GM19324 (cell line): ENCODE measurements at regions not wholly inside any gene's neighbourhood (a gene's known extent, or its start where the extent isn't known, plus 50 kb on each side); places are given as distances from the start of the nearest gene placed in this dataset.

ENCODE experiments used
- ATAC-seq: cut with Tn5 transposase; IDR thresholded peaks from one replicate; pipeline ENCODE4 v1.9.1; 2021; ENCODE audit warnings: mild to moderate bottlenecking, moderate library complexity; ENCODE audit not compliant: unreplicated experiment, low FRiP score

DNA sequence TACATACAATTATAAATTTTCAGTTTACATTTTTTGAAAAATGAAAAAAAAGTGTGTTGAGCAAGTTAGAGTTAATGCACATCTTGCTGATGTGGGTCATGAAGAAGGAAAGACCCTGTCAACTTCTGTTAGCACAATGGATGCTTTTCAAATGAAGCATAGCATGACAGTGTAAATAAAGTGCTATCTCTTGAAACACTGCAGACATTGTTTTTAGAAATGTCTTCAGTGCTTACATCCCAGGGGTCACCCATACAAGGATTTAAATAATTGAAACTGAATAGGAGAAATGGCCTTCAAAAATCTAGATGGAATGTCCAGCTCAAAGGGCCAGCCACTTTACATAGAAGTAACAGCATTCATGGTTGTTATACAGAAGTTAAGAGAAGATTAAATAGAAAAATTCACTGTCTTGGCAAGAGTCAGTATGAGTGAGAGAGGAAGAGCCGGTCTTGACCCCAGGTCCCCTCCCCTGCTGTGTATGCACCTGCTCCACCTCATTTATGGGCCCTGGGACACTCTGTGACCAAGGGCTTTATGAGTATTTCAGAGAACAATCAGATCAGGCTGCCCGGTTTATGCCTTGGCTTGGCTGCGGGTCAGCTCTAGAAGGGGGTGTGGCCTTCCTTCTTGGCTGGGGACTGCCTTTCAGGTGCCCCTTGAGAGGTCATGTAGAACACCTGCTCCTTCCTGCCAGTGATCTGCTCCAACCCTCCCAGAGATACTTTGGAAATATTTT is 237.7 kb upstream of the TMEM72 start:
- ATAC-seq: no peak

GRCh38 chr10:44674536-44675386 is 236.4 kb upstream of the TMEM72 start:
- ATAC-seq: no peak

GRCh38 chr10:44675387-44675874 is 235.7 kb upstream of the TMEM72 start:
- ATAC-seq: no peak

GRCh38 chr10:44680764-44681163 is 230.4 kb upstream of the TMEM72 start:
- ATAC-seq: no peak

GRCh38 chr10:44682507-44682906 is 228.6 kb upstream of the TMEM72 start:
- no peak for ATAC-seq

- ATAC-seq: no peak
Observed at GRCh38 chr10:44684661-44685060, 226.5 kb upstream of the TMEM72 start.

GRCh38 chr10:44685220-44685619 is 225.9 kb upstream of the TMEM72 start:
- ATAC-seq: no peak

GRCh38 chr10:44685747-44686146 is 225.4 kb upstream of the TMEM72 start:
- no peak for ATAC-seq

GRCh38 chr10:44689368-44689767 is 221.8 kb upstream of the TMEM72 start:
- ATAC-seq: no peak

GRCh38 chr10:44696496-44696895 is 214.6 kb upstream of the TMEM72 start:
- no peak for ATAC-seq

DNA sequence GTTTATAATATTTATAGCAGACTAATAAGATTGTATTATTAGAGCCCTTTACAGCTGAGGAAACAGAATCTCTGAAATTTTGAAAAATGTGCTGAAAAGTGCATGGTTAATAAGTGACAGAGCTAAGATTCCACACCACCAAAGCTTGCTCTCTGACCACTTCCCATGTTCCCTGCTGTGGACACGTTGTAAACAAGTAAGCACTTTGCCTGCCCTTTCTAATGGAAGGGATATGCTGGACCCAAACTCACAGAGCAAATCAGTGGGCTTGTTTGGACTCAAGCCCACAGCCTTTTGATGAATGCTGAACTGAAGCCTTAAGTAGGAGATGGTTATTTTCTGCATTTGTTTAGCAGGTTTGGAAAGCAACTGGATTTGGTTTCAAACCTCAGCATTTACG is 214.0 kb upstream of the TMEM72 start:
- ATAC-seq: no peak

GRCh38 chr10:44702531-44702930 is 208.6 kb upstream of the TMEM72 start:
- ATAC-seq: no peak

DNA sequence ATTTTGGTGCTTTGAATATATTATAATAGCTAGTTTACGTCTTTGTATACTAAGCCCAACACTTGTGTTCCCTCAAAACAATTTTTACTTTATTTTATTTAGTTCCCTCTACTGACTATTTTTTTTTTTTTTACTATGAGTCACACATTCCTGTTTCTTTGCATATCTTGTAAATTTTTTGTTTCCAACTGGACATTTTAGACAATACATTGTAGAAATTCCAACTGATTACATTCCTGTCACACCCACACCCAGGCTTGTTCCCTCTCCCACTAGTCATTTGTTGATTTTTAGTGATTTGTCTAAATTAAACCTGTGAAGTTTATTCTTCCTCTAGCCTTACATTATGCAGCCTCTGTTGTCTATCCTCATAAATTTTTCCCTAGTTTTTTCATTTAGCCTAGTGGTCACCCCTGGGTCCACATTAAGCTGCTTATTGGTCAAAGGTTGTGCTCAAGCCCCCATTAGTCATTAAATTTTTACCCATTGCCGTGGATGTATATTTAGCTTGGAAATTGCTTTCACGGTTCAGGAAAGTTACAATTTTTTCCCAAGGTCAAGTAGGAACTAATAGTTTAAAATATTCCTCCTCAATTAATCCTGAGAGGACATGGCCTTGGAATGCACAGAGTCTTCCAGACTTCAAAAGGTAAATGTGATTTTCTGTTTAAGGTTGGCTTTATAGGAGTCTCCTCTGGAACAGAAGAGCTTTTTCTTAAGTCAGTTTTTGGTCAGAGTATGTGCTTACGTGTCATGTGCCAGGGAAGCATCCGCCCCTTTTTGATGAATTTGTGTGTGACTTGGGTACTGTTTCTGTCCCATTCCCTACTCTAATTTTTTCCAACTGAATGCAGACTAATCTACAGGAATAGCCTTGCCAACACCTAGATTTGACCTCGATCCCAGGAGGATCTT is 207.6 kb upstream of the TMEM72 start:
- ATAC-seq: no peak

GRCh38 chr10:44704616-44705015 is 206.5 kb upstream of the TMEM72 start:
- no peak for ATAC-seq

GRCh38 chr10:44706745-44707144 is 204.4 kb upstream of the TMEM72 start:
- no peak for ATAC-seq

- ATAC-seq: no peak
Observed at GRCh38 chr10:44713307-44713706, 197.8 kb upstream of the TMEM72 start.

DNA sequence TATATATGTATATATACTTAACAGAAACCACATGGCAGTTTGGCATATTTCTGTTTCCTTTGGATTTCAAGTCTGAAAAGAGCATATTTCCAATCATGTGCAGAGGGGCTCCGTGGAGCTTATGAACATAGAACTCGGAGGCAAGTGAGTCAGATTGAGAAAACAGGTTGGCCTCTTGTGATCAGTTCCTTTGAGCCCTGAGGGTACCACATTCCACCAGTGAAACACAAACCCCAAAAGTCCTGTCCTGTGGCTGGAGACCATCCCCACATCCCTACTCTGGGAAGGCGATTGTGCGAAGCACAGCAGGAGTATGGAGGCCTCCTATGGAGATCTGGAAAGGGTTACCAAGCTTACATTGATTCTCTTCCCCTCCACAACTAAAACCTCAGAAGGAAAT is 196.7 kb upstream of the TMEM72 start:
- no peak for ATAC-seq

DNA sequence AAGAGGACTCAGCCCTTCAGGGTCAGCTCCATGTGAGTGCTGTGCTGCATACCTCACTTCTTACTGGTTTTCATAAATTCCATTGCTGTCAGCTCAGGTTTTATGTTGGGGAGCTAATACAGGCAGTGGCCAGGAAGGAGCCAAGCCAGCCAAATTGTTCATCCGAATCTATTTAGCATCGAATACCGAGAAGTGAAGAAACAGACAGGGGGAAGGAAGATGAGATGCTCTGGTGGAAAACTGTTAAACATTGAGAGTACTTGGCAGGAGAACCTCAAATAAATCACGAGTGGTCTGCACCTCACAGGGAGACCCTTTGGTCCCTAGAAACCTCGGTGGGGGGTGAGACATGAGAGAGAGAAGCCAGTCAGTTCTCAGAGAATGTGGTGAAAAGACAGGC is 196.0 kb upstream of the TMEM72 start:
- ATAC-seq: no peak

DNA sequence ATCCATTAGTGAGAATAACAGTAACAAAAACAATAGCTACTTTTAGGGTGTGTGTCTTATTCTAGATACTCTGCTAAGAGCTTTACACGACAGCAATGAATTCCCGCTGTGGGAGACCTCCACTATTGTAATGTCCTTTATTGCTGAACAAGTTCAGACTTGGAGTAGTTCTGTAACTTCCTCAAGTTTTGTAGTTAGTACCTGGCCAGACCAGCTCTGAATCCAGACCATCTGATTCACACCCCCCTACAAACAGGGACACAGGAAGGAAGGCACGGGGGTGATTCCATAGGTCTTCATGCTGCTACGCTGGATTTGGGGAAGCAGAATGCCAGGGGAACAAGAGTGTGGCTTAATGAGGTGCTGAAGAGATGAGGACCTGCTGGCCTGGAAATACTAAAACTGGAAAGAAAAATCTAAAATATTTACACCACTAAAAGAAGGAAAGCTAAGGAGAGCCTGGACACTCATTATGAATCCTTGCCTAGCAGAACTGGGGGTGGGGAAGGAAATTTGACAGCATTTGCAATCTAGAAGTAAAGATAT is 194.6 kb upstream of the TMEM72 start:
- no peak for ATAC-seq

GRCh38 chr10:44723082-44723481 is 188.1 kb upstream of the TMEM72 start:
- ATAC-seq: no peak
